Activated CD8-positive, alpha-beta memory T cell treated with anti-CD3 and anti-CD28 coated beads for 24 hours (primary cell): ENCODE measurements at regions not wholly inside any gene's neighbourhood (a gene's known extent, or its start where the extent isn't known, plus 50 kb on each side); places are given as distances from the start of the nearest gene placed in this dataset.
"Not testable (repeated sequence)": the region's sequence is repeated elsewhere in the genome, so short reads cannot be mapped to it uniquely, and the experiment has no call there.

Source experiments
- DNase-seq: peaks from one replicate; pipeline ENCODE4 v3.0.0-alpha.2; 2020

DNA sequence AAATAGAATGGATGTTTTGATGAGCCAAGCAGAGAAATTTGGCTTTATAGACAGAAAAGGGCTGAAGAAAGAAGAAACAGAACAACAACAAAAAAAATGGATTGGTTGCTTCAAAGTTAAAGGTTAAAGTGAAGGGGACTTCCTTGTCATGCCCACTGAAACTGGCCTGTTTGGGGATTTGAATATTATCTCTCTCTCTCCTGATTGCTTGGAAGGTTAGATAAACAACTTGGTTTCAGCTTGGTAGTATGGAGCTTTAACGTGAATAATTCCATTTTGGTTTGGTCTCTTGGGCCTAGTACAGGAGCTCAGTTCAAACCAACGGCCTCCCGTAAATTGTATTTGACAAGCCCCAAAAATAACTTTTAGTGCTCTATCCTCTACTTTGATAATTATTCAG lies 70.8 kb upstream of the MBNL1 start:
- DNase-seq: no peak

DNA sequence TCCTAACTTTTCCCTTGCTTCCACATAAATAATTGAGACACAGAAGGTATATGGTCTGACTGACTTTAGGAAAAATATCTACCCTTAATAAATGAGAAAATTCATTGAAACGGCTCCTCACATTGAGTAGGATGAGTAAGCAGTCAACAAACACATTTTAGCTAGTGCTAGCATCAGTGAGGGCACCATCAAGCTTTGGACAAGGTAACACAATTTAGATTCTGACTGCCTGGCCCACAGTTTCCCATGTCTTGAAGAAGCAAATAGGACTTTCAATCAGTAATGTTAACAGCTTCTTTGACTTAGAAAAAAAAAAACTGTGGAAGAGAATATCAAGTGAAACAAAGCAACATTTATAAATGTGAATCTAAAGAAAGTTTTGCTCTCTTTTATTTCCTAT lies 70.1 kb upstream of the MBNL1 start:
- no peak for DNase-seq

GRCh38 chr3:152199102-152199840 lies 69.5 kb upstream of the MBNL1 start:
- DNase-seq: no peak

- DNase-seq: no peak
Observed at GRCh38 chr3:152200476-152201420, 68.0 kb upstream of the MBNL1 start.

GRCh38 chr3:152202976-152203626 lies 65.6 kb upstream of the MBNL1 start:
- no peak for DNase-seq

GRCh38 chr3:152203652-152204051 lies 65.1 kb upstream of the MBNL1 start:
- no peak for DNase-seq

DNA sequence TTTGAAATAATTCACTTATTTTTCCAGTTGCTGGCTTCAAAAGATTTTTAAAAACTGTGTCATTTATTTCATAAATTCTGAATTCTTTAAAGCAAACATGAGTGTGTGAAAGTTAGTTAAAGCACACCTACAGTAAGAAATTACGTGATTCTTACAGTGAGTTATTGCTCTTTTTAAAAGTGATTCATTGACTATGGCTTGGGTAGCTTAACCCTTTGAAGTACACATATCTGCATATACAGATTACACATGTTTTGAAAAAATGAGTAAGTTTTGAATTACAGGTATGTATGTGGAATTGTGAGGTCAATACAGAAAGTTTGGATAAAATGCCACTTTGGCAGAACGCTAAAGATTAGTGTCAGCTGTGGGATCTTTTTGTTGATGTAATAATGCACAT lies 64.5 kb upstream of the MBNL1 start:
- no peak for DNase-seq

DNA sequence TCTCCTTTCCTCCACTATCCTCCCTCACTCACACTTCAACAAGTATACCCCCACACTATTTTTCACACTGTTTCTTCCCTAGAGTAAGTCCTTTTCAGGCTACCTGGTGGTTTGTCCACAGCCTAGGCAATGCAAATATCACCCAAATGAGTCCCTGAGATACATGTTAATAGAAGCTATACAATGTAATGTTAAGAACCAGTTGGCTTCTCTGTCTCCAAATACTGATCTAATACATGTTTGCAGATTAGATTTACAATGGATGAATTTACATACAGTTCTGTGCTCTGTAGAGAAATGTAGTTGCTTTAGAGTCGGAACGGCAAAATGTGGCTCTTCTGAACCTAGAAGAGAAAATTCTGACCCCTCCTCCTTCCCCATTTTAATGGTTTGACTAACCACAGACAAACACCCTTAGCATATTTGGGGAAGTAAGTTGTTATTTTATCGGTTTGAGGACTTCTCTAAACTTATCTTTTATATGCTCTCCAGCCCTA lies 63.6 kb upstream of the MBNL1 start:
- DNase-seq: no peak

- DNase-seq: no peak
Observed at GRCh38 chr3:152206243-152206760, 62.4 kb upstream of the MBNL1 start.

GRCh38 chr3:152208439-152208838 lies 60.3 kb upstream of the MBNL1 start:
- no peak for DNase-seq

DNA sequence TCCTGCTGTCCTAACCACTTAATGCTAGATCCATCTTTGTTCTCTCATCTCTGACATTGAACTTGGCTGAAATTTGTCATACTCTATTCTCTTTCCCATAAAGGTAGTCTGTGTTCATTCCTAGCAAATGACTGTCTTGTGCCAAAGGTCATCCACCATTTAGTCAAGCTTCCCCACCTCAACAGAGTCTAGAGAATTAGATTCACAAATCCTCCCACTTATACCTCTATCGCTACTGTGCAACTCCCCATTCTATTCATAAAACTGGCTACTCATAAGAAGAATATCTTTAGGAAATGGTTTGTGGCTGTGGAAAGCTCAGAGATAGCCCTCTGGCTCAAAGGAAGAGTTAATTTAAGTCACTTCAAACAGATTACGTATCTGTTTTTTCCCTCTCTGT lies 59.7 kb upstream of the MBNL1 start:
- no peak for DNase-seq

- DNase-seq: no peak
Observed at GRCh38 chr3:152209776-152210175, 59.0 kb upstream of the MBNL1 start.

DNA sequence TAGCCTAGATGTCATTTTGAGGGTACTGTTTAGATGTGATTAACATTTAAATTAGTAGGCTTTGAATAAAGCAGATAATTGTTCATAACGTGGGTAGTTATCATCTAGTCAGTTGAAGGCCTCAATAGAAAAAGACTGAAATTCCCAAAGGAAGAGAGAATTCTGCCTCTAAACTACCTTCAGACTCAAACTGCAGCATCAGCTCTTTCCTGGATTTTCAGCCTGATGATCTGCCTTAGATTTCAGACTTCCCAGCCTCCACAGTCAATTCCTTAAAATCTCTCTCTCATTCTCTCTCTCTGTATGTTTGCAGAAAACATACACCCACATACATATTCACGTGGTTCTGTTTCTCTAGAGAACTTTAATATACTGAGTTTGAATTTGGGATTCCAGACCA lies 58.0 kb upstream of the MBNL1 start:
- DNase-seq: no peak

DNA sequence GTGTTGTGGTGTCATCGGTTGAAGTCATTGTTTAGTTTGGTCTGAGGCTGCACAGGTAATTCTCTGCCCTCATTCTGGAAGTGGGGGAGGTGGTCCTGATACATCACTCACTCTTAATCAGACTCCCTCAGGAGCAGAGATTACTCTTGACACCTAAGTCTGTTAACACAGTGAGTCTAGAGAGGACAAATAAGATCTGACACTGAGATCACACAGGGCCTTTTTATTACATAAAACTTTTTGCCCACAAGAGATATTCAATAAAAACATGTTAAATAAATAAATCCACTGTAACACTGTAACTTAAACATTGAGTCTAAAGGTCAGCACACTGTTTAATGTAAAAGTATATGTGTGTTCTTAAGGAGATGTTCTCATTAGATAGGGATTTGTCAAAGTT lies 57.1 kb upstream of the MBNL1 start:
- no peak for DNase-seq

DNA sequence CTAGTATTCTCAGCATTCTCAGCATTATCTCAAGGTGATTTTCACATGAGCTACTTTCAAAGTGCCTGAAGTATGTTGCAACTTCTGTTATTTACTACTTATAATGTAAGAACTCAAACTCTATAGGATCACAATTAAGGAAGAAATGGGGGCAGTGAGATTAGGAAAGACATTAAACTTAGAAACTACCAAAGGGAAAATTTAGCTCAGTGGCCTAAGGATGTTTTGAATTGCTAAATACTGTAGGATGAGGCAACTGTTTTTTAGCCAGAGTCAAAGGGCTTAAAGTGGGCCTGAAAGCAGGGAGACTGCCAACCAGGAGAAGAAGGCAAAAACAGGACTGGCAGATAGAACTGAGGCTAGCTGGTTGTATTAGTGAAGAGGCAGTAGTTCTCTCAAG lies 55.5 kb upstream of the MBNL1 start:
- no peak for DNase-seq

DNA sequence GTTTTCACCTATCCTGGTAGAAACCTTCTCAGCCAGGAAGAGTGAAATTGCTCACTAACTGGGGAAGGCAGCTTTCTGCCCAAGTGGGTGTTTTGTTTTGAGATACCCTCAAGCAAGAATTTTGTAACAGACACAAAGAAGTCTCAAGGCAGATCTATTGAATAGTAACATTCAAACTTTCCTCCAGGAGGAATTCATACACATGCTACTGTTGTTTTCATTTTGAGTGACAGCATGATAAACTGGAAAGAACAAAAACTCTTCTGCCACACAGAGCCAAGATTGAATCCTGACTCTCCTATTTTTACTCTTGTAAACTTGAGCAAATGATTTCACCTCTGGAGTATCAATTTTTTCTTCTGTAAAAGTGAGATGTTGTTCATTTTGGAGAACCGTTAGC lies 54.8 kb upstream of the MBNL1 start:
- no peak for DNase-seq

GRCh38 chr3:152216960-152217865 lies 51.5 kb upstream of the MBNL1 start:
- DNase-seq: not testable (repeated sequence)

DNA sequence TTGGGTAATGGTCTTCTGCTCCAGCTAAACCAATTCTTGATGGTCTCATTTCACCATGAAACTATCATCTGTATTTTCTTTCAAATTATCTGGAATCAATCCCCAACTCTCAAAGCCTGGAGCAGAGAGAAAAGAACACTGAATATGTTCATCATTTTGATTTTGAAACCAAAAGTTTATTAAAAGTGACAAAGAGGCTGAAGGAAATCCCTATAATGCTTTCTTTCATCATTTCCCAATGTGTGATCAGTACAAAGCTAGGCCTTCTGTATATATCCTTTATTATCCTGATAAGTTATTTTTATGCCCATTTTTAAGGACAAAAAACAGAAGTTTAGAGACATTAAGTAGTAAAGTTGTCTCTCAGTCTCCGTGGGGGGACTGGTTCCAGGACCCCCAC lies 50.1 kb upstream of the MBNL1 start:
- no peak for DNase-seq
